ENCODE measurements at regions not wholly inside any gene's neighbourhood (a gene's known extent, or its start where the extent isn't known, plus 50 kb on each side); places are given as distances from the start of the nearest gene placed in this dataset.

GRCh38 chr13:74040200-74040599 lies 94.0 kb downstream of the KLF12 start:
- DNase-seq: no peak

GRCh38 chr13:74039667-74040066 lies 94.5 kb downstream of the KLF12 start:
- DNase-seq: no peak

- DNase-seq: no peak
Observed at GRCh38 chr13:74039154-74039553, 95.0 kb downstream of the KLF12 start.

- no peak for DNase-seq
Observed at GRCh38 chr13:74037762-74038161, 96.4 kb downstream of the KLF12 start.

- no peak for DNase-seq
Observed at GRCh38 chr13:74036373-74036772, 97.8 kb downstream of the KLF12 start.

- DNase-seq: no peak
Observed at GRCh38 chr13:74035896-74036295, 98.3 kb downstream of the KLF12 start.

GRCh38 chr13:74032325-74032724 lies 101.9 kb downstream of the KLF12 start:
- DNase-seq: no peak

- no peak for DNase-seq
Observed at GRCh38 chr13:74027161-74027779, 106.9 kb downstream of the KLF12 start.

GRCh38 chr13:74026753-74027152 lies 107.5 kb downstream of the KLF12 start:
- no peak for DNase-seq

GRCh38 chr13:74025369-74025768 lies 108.8 kb downstream of the KLF12 start:
- DNase-seq: no peak

GRCh38 chr13:74024856-74025255 lies 109.3 kb downstream of the KLF12 start:
- no peak for DNase-seq

GRCh38 chr13:74024314-74024713 lies 109.9 kb downstream of the KLF12 start:
- no peak for DNase-seq

GRCh38 chr13:74023484-74023883 lies 110.7 kb downstream of the KLF12 start:
- DNase-seq: no peak

GRCh38 chr13:74021505-74021904 lies 112.7 kb downstream of the KLF12 start:
- no peak for DNase-seq

GRCh38 chr13:74018062-74018431 lies 116.2 kb downstream of the KLF12 start:
- no peak for DNase-seq

GRCh38 chr13:74017301-74018061 lies 116.7 kb downstream of the KLF12 start:
- no peak for DNase-seq

GRCh38 chr13:74015137-74015536 lies 119.1 kb downstream of the KLF12 start:
- no peak for DNase-seq

- no peak for DNase-seq
Observed at GRCh38 chr13:74009100-74009668, 125.0 kb downstream of the KLF12 start.

GRCh38 chr13:74006666-74007065 lies 127.5 kb downstream of the KLF12 start:
- DNase-seq: no peak

- no peak for DNase-seq
Observed at GRCh38 chr13:74005320-74006157, 128.7 kb downstream of the KLF12 start.

GRCh38 chr13:74004109-74004508 lies 130.1 kb downstream of the KLF12 start:
- DNase-seq: no peak

- no peak for DNase-seq
Observed at GRCh38 chr13:74003374-74003773, 130.8 kb downstream of the KLF12 start.

GRCh38 chr13:74000876-74001275 lies 133.3 kb downstream of the KLF12 start:
- no peak for DNase-seq

- no peak for DNase-seq
Observed at GRCh38 chr13:73998631-73999030, 135.6 kb downstream of the KLF12 start.
